PC-3 (cell line): ENCODE measurements at regions not wholly inside any gene's neighbourhood (a gene's known extent, or its start where the extent isn't known, plus 50 kb on each side); places are given as distances from the start of the nearest gene placed in this dataset.

Experiments
- ATAC-seq: fragments of 200-7000 bp; cut with Tn5 transposase; 2 replicates; pipeline ENCODE4 v1.9.1; 2020; ENCODE audit warnings: mild to moderate bottlenecking, moderate library complexity
- BruUV-seq: library from RNA; stranded (reverse); fragments of 400-500 nt; replicated peaks from 2 replicates; lab custom pipeline; 2021; lab: Mats Ljungman, UMichigan
- CTCF ChIA-PET: fragments of 300-600 bp; sonication (Branson Sonifier 250); formaldehyde crosslinking; loops from one replicate; lab custom pipeline; 2022; ENCODE audit warnings: antibody characterized with exemption; lab: Charles Lee
- POLR2A ChIA-PET: fragments of 300-600 bp; sonication (Branson Sonifier 250); formaldehyde crosslinking; loops from one replicate; lab custom pipeline; 2022; ENCODE audit warnings: antibody characterized with exemption; ENCODE audit not compliant: unreplicated experiment; lab: Charles Lee
- DNase-seq: peaks from one replicate; pipeline ENCODE4 v3.0.0-alpha.2; 2015
- H2AFZ ChIP-seq: fragments of 300-600 bp; sonication (generic); 2 replicates; pipeline ENCODE4 v1.6.0; 2016; ENCODE audit warnings: antibody characterized with exemption, low read length
- H3F3A ChIP-seq: fragments of 300-600 bp; sonication (generic); one replicate; pipeline ENCODE4 v1.6.0; 2017; ENCODE audit warnings: antibody characterized with exemption, low read length, control low read depth, mild to moderate bottlenecking; ENCODE audit not compliant: unreplicated experiment
- H3K27ac ChIP-seq: fragments of 300-600 bp; sonication (generic); 2 replicates; pipeline ENCODE4 v1.5.1; 2016; ENCODE audit warnings: mild to moderate bottlenecking, low read length
- H3K27me3 ChIP-seq: fragments of 300-600 bp; sonication (generic); 2 replicates; pipeline ENCODE4 v1.6.1; 2016; ENCODE audit warnings: low read length, mixed read lengths
- H3K36me3 ChIP-seq: fragments of 300-600 bp; sonication (generic); 2 replicates; pipeline ENCODE4 v1.6.1; 2016; ENCODE audit warnings: low read depth, mixed run types, low read length, mixed read lengths
- H3K4me1 ChIP-seq: fragments of 300-600 bp; sonication (generic); 2 replicates; pipeline ENCODE4 v1.5.1; 2016; ENCODE audit warnings: low read length; ENCODE audit not compliant: insufficient read depth
- H3K4me2 ChIP-seq: fragments of 300-600 bp; sonication (generic); 2 replicates; pipeline ENCODE4 v1.6.0; 2016; ENCODE audit warnings: low read length
- H3K4me3 ChIP-seq: fragments of 300-600 bp; sonication (generic); 2 replicates; pipeline ENCODE4 v1.5.1; 2016; ENCODE audit warnings: mild to moderate bottlenecking, low read length, mixed read lengths
- H3K79me2 ChIP-seq: fragments of 300-600 bp; sonication (generic); 2 replicates; pipeline ENCODE4 v1.6.1; 2017; ENCODE audit warnings: low read length, mixed read lengths
- H3K9ac ChIP-seq: fragments of 300-600 bp; sonication (generic); 2 replicates; pipeline ENCODE4 v1.6.0; 2016; ENCODE audit warnings: mild to moderate bottlenecking, low read length
- H3K9me2 ChIP-seq: fragments of 300-600 bp; sonication (generic); replicated peaks from 2 replicates; pipeline ENCODE4 v1.6.1; 2016; ENCODE audit warnings: mixed run types, low read length, mixed read lengths
- H3K9me3 ChIP-seq: fragments of 300-600 bp; sonication (generic); 2 replicates; pipeline ENCODE4 v1.6.1; 2016; ENCODE audit warnings: low read length, mixed read lengths
- H4K20me1 ChIP-seq: fragments of 300-600 bp; sonication (generic); 2 replicates; pipeline ENCODE4 v1.6.1; 2016; ENCODE audit warnings: low read length, mixed read lengths
- EZH2 ChIP-seq: fragments of 300-600 bp; sonication (generic); IDR thresholded peaks from one replicate; pipeline ENCODE4 v1.6.1; 2017; ENCODE audit warnings: antibody characterized with exemption, mild to moderate bottlenecking, low read length; ENCODE audit not compliant: unreplicated experiment
- EZH2phosphoT487 ChIP-seq: fragments of 300-600 bp; sonication (generic); IDR thresholded peaks from 2 replicates; pipeline ENCODE4 v1.6.1; 2018; ENCODE audit warnings: mild to moderate bottlenecking, antibody characterized with exemption, low read length, borderline replicate concordance
- intact Hi-C: fragments of 100-400 bp; cut with micrococcal nuclease; formaldehyde crosslinking; loops from 2 replicates; pipeline ENCODE4 v1.9.0; 2023
- TF ChIP-seq, protein P1 (sequence below): fragments of 300-600 bp; sonication (generic); conservative IDR thresholded peaks from 2 replicates; pipeline ENCODE4 v1.5.1; 2017; ENCODE audit warnings: antibody characterized with exemption, low read depth, mild to moderate bottlenecking, low read length

DNA sequence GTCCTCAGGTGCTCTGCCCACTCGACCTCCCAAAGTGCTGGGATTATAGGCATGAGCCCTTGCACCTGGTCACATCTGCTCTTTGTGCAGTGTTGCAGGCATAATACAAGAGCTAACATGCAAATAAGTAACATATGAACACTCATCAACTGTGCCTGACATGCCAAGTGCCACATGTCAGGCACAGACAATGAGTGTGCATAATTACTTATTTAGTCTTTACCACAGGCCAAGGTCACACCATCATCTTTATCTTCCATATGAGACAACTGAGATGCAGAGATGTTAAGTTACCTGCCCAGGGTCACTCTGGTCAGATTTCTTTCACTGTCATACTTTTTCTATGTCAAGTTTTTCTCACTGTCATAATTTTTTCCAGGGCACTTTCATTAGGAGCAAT is 126.1 kb downstream of the PPIAL4G start:
- BruUV-seq = no TSS peak
- Histone ChIP-seq H3K36me3 (no peaks in the 10 kb centered on the region), H2AFZ (no peak overlapping the region), H3K27me3 (no peaks in the 10 kb centered on the region), H4K20me1 (no peaks in the 10 kb centered on the region), H3K9ac (no peak overlapping the region), H3K4me2 (no peak overlapping the region), H3K9me3 (no peaks in the 10 kb centered on the region), H3K27ac (no peak overlapping the region), H3K4me3 (no peak overlapping the region), H3K9me2 (no peaks in the 10 kb centered on the region), H3K79me2 (no peaks in the 10 kb centered on the region), H3F3A (no peaks in the 10 kb centered on the region), H3K4me1 (peaks cover 4% of the 10 kb centered on the region)
- intact Hi-C loops = no loop called here
- TF ChIP-seq EZH2phosphoT487 (no peak), EZH2 (no peak)
- TF ChIP-seq, protein P1, sequence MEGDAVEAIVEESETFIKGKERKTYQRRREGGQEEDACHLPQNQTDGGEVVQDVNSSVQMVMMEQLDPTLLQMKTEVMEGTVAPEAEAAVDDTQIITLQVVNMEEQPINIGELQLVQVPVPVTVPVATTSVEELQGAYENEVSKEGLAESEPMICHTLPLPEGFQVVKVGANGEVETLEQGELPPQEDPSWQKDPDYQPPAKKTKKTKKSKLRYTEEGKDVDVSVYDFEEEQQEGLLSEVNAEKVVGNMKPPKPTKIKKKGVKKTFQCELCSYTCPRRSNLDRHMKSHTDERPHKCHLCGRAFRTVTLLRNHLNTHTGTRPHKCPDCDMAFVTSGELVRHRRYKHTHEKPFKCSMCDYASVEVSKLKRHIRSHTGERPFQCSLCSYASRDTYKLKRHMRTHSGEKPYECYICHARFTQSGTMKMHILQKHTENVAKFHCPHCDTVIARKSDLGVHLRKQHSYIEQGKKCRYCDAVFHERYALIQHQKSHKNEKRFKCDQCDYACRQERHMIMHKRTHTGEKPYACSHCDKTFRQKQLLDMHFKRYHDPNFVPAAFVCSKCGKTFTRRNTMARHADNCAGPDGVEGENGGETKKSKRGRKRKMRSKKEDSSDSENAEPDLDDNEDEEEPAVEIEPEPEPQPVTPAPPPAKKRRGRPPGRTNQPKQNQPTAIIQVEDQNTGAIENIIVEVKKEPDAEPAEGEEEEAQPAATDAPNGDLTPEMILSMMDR = no peak
- POLR2A ChIA-PET = interaction anchor here (1.0 kb wide), 1 partner anchor 23 kb away, joined by 20 read pairs; no protein-coding TSS in a partner anchor
- CTCF ChIA-PET = no interaction called here
- ATAC-seq = no peak
- DNase-seq = no peak

DNA sequence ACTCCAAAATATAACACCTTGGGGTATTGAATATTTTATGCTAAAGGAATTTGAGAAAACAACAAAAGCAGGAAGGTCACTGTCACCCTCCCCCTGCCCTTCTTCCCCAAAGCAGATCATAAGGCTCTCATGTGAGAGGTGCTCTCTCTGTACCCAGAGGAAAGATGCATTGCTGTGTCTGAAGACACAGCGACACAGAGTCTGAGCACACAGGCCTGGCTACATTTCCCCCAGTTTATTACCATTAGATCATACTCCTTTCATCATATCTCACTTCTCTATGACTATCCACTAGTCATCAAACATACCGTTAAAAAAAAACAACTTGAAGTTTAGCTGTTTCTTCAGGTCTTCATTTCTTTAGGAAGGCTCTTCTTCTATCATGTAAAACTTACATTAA is 127.1 kb downstream of the PPIAL4G start:
- Histone ChIP-seq H3K9me2 (no peaks in the 10 kb centered on the region), H2AFZ (no peak overlapping the region), H3K9me3 (no peaks in the 10 kb centered on the region), H3F3A (no peaks in the 10 kb centered on the region), H3K4me3 (no peak overlapping the region), H3K9ac (no peak overlapping the region), H4K20me1 (no peaks in the 10 kb centered on the region), H3K4me1 (peaks cover 4% of the 10 kb centered on the region), H3K36me3 (no peaks in the 10 kb centered on the region), H3K79me2 (no peaks in the 10 kb centered on the region), H3K27me3 (no peaks in the 10 kb centered on the region), H3K27ac (no peak overlapping the region), H3K4me2 (no peak overlapping the region)
- ATAC-seq (peak; percentile 51), DNase-seq (no peak)
- intact Hi-C loops = no loop called here
- ChIA-PET POLR2A (no interaction called here), CTCF (no interaction called here)
- BruUV-seq = no TSS peak
- TF ChIP-seq EZH2phosphoT487 = no peak

DNA sequence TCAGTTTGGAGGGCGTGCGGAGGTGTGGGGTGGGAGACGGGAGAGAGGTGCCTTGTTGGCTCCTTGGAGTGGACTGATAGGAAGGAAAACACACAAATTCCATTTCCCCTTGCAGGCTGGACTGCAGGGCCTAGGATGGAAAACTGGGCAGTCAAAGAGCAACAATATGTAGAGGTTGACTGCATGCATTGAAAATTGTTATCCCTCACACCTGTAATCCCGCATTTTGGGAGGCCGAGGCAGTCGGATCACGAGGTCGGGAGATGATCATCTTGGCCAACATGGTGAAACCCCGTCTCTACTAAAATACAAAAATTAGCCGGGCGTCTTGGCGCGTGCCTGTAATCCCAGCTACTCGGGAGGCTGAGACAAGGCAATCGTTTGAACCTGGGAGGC is 128.2 kb downstream of the PPIAL4G start:
- CTCF ChIA-PET = no interaction called here
- no peaks in the 10 kb centered on the region for H3K27me3 ChIP-seq
- ATAC-seq = no peak

More for the DNA sequence above, 128.2 kb downstream of the PPIAL4G start:
- H3K27ac ChIP-seq = no peak overlapping the region
- BruUV-seq = no TSS peak
- H2AFZ ChIP-seq = no peak overlapping the region
- no peaks in the 10 kb centered on the region for H3K9me3 ChIP-seq
- no peak overlapping the region for H3K4me3 ChIP-seq
- no peak overlapping the region for H3K9ac ChIP-seq
- H3K4me1 ChIP-seq = peaks cover 4% of the 10 kb centered on the region
- intact Hi-C loops = no loop called here
- DNase-seq = no peak
- H4K20me1 ChIP-seq = no peaks in the 10 kb centered on the region
- H3K79me2 ChIP-seq = no peaks in the 10 kb centered on the region
- H3K9me2 ChIP-seq = no peaks in the 10 kb centered on the region
- no peak overlapping the region for H3K4me2 ChIP-seq
- POLR2A ChIA-PET = no interaction called here
- no peaks in the 10 kb centered on the region for H3K36me3 ChIP-seq
- no peak for TF ChIP-seq EZH2
- TF ChIP-seq, protein P1 = no peak
- TF ChIP-seq EZH2phosphoT487 = no peak
- H3F3A ChIP-seq = no peaks in the 10 kb centered on the region
